ENCODE measurements at regions not wholly inside any gene's neighbourhood (a gene's known extent, or its start where the extent isn't known, plus 50 kb on each side); places are given as distances from the start of the nearest gene placed in this dataset.
"Not testable (repeated sequence)": the region's sequence is repeated elsewhere in the genome, so short reads cannot be mapped to it uniquely, and the experiment has no call there.

DNA sequence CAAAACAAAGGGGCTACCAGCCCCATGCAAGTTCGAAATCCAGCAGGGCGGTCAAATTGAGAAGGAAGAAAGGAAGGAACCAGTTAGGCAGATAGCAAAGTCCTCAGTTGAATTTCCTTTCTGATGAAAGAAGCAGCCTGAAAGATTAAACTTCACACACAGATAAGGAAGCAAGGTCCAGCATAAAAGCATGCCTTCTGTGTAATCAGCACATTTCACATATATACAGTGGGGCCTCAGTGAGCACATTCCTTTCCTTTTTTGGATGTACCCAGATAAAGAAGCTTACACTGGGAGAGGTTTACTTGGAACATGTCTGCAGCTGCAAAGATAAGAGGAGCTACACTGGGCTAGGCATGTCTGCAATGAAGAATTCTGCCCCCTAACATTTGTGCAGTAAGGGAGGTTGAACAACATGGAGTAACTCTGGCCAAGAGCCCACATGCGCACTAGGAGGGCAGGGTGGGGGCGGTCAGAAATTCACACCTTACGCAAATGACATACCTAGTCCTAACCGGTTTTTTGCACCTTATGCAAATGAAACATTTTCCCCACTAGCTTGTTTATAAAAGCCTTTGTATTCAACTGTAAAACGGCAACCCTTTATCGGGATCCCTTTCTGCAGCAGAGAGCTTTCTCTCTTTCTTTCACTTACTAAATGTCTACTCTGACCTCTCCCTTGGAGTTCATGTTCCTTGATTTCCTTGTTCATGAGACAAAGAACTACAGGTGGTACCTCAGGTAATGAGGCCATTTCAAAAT lies 149.7 kb upstream of the FBXL17 start:
- DNase-seq (ENCODE audit: low read depth), result no peak

DNA sequence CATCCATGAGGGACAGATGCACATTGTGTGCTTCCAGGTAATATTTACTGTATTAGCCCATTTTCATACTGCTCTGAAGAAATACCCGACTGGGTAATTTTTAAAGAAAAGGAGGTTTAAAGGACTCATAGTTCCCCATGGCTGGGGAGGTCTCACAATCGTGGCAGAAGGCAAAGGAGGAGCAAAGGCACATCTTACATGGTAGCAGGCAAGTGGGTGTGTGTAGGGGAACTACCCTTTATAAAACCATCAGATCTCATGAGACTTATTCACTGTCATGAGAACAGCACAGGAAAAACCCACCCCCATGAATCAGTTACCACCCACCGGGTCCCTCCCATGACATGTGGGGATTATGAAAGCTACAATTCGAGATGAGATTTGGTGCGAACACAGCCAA lies 148.8 kb upstream of the FBXL17 start:
- DNase-seq (ENCODE audit: low read depth), result no peak

DNA sequence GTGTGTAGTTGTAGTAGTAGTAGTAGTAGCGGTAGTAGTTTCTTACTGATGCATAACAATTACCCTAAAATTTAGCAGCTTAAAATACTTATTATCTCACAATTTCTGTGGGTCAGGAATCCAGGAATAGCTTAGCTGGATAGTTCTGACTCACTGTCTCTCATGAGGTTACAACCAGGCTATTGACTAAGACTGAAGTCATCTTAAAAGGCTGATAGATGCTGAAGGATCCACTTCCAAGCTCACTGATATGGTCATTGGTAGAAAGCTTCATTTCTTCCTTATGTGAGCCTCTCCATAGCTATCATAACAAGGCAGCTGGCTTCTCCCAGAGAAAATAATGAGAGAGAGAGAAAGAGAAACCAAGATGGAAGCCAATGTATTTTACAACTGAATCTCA lies 147.5 kb upstream of the FBXL17 start:
- no peak for DNase-seq (ENCODE audit: low read depth)

DNA sequence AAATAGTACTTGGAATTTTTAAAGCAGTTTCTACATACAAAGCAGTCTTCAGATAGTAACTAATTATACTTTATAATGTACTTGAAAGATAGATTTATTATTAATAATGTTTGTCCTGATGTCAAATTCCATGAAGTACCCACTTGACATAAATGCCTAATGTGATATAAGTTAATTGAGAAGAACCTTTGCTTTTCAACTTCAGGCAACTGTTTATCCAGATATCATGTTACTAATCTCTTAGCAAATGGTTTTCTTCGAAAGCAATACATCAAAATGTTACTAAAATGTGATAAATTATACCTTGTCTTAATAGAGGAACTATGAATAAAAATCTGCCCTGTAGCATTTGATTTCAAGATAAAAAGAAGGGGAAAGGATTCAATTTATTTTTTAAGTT lies 146.8 kb upstream of the FBXL17 start:
- no peak for DNase-seq (ENCODE audit: low read depth)

DNA sequence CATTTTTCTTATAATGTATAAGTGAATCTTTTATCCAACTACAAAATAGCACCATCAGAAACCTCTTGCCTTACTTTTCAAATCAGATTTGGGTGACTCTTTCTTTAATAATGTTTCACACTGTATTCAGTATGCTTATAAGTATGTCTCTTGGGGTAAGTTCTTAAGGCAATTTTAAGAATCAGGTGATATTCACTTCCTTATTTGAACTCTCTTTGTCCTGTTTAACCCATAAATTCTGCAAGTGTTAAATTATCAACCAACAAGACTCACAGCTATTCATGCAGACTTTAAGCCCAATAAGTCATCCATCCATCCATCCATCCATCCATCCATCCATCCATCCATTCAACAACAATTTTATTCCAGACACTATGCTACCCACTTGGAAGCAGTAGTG lies 142.7 kb upstream of the FBXL17 start:
- no peak for DNase-seq (ENCODE audit: low read depth)

DNA sequence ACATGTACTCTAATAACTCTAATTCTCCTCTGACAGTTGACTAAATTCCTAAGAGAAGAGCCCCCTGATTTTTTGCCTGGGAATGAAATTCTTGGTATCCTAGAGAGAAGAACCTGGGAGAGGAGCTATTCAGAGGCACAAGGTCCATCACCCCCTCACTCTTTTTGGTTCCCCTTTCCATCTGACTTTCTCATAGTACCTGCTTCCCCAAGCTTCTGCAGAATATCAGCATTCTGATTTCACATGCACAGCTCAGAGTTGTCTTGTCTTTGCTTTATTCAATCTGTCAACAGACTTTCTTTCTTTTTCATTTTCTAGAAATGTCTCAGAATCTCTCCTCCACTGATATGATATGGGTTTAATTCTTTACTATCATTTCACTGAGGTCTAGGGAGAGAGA lies 141.5 kb upstream of the FBXL17 start:
- DNase-seq (ENCODE audit: low read depth), result no peak

DNA sequence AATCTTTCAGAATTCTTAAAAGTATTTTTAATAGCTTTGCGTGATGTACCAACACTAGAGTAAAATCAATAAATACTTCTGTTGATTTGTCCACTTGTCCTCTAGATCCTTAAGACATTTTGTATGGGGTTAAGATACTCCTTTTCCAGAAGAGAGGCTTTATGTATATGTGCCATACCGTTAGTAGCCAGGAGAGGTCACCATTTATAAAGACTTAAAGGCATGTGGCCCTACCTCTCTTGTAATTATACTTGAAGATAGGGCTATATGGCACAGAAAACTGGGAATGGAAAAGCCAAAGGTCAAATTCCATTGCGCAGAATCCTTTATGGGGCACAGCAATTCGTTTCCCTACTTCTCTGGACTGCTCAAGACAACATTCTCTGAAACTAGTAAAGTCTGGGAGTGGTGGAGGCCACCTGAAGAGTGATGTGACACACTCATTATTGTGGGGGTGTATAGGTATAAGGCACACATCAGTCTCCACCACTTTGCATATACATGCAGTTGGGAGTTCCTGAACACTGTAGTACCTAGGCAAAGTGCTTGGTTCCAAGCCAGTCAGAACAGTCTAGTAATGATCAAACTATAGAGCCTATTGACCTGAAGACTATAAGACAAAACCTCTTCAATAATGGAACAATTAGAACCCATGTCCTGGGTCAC lies 140.1 kb upstream of the FBXL17 start:
- peak; percentile 43 for DNase-seq (ENCODE audit: low read depth)

DNA sequence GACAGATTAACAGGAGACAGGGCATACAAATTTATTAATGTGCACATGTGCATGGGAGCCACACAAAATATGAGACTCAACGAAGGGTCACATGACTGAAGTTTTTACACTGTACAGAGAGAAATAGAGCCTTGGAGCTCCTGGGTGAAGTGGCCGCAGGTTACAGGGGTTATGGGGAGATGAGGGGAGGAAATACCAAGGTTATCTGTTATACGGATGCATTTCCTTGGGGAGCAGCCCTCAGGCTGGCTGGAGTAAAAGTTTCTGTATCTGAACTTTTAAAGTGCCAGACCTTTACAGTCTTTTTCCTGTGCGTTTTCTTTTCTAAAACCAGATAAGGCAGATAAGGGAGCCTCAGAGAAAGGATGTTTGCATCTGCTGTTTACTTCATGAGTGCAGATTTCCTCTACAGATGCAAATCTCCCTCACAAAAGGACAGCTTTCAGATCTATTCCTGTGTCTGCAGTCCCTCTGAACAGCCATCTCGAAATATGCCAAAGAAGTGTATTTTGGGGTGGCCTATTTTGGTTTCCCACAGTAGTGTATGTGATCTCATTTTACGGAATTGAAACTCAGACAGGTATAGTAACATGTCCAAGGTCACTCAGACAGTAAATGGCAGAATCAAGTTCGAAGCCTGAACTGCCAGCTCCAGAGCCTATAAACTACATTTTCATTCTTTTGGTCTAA lies 139.3 kb upstream of the FBXL17 start:
- no peak for DNase-seq (ENCODE audit: low read depth)

DNA sequence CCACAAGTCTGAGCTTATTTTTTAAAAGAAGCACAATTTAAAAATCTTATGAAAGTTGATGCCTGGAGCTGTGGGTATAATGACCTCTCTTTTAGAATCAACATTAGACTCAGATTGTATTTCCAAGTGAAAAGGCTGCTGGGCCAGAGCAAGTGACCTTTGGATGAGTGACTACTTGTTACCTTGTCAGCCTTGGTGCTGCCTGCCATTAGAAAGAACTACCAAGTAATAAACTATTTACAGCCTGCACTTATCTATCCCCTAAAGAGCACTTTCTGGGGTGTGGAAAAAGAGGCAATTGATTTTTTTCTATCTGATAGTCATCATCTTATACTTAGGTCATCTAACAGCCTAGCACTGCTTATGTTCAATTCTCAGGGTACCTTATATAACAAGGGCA lies 134.9 kb upstream of the FBXL17 start:
- DNase-seq (ENCODE audit: low read depth), result no peak

DNA sequence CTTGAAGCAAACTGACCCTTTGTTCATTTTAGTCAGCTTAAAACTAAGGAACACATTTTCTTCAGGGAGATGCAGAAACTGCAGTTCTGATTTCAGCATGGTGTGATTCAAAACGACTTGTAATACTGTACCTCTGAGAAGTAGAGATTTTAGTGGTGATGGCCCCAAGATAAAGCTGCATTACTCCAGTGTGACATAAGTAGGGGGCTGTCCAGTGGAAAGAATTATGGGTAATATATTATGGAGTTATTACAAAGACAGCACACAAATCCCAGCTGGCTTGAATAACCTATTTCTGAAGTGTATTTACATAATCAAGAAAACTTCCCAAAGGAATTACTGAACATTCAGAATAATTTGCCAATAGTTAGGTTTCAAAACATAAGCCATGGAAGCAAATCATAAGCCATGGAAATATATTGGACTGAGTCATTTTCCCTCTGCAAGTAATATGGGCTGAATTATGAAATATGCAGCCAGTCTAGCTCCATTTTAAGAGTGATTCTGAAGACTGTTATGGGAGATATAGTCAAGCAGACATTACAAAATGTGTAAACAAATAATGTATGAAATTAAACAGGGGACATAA lies 133.7 kb upstream of the FBXL17 start:
- no peak for DNase-seq (ENCODE audit: low read depth)

DNA sequence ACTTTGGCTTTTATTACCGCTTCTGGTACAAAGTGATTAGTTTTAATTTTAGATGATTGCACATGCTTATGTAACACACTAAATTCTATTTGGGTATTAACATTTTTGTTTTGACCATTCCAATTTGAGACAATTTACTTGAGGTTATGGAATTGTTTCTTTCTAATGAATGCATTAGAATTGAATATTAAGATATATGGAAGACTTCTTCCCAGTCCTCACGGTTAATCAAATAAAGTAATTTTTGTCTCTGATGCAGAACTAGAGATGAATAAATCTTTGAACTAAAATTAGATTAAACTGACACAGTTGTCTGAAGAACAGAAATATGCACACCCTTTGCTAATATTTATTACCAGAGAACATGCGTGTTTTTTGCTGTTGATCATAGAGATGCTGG lies 127.1 kb upstream of the FBXL17 start:
- no peak for DNase-seq (ENCODE audit: low read depth)

DNA sequence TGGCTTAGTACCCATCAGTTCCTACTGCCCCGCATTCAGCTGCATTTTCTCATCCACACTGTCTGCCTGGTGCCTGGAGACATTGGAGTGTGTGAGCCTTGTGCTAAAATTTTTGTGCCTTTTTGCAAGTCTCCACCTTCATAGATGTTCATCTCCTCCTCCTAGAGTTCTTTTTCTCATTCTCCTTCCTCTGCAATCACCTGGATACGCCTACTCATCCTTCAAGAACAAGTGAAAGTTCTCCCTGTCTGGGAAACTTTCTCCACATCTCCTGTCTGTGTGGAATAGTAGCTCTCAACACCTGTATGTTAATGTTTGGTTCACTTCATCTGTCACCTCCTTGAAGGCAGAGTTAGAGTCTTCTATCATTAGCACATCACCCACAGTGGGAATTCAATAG lies 125.7 kb upstream of the FBXL17 start:
- DNase-seq (ENCODE audit: low read depth), result no peak

DNA sequence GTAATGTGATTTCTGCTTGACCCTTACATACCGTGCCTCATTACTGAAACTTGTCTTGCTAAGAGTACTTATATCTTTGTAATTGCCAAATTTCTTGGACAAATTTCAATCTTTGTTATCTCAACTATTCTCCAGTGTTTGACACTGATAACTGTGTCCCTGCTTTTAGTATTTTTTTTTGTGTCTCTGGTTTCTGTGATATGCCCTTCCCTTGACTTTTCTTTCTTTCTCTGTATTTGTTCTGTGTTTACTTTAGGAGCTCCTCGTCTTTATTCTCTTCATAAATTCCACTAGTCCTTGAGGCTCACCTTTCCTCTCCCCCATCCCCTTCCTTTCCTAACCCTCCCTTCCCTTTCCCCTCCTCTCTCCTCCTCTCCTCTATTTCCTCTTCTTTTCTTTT lies 123.7 kb upstream of the FBXL17 start:
- DNase-seq (ENCODE audit: low read depth), result no peak

DNA sequence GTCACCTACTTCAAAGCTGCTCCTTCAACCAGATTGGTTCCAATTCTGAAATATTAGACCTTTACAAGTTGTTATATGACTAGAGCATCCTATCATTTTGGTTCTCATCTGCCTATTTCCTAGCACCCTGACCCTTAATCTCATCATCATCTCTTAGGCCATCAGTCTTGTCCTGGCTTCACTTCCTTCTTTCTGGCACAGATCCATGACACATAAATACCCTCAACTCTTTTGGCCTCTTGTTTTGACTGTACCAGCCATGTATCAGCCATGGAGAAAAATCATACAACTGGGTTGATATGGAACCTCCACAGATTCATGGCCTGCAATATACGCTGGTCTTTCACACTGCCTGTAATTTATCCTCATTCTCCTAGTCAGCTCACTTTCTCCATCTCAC lies 123.1 kb upstream of the FBXL17 start:
- no peak for DNase-seq (ENCODE audit: low read depth)

DNA sequence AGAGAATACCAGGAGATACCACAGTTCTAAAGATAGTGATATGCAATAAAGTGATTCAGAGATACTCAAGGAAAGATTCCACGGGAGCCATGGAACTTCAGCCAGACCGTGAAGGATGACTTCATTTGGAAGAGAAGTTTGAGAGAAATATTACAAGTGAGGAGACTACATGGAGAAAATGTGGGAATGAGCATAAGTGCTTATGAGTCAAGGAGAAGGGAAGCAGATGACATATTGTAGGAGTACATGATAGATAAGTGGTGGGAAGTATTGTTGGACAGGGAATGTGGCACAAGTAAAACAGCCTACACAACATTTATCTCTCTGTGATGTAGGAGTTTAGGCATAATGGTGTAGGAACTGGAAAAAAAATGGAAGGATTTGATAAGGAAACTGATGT lies 122.1 kb upstream of the FBXL17 start:
- no peak for DNase-seq (ENCODE audit: low read depth)

DNA sequence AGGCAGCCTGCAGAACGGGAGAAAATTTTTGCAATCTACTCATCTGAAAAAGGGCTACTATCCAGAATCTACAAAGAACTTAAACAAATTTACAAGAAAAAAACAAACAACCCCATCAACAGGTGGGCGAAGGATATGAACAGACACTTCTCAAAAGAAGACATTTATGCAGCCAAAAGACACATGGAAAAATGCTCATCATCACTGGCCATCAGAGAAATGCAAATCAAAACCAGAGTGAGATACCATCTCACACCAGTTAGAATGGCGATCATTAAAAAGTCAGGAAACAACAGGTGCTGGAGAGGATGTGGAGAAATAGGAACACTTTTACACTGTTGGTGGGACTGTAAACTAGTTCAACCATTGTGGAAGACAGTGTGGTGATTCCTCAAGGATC lies 113.7 kb upstream of the FBXL17 start:
- DNase-seq (ENCODE audit: low read depth), result not testable (repeated sequence)

DNA sequence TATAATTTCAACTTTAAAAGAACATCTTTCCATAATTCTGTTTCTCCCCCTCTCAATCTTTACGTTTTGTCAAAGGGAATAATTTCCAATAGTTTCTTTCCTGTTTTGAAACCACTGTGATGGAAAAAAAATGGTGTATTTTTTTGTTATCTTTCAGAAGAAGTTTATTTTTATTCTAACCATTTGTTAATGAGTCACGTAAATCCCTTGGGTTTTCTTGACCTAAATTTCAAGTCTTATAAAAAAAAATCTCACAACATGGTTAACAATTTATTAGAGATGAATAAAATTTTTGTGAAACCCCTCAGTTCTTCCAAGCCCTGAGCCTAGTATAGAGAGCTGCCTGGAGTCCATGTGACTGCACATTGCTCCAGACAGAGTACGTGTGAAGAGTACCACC lies 106.1 kb upstream of the FBXL17 start:
- DNase-seq (ENCODE audit: low read depth), result no peak

DNA sequence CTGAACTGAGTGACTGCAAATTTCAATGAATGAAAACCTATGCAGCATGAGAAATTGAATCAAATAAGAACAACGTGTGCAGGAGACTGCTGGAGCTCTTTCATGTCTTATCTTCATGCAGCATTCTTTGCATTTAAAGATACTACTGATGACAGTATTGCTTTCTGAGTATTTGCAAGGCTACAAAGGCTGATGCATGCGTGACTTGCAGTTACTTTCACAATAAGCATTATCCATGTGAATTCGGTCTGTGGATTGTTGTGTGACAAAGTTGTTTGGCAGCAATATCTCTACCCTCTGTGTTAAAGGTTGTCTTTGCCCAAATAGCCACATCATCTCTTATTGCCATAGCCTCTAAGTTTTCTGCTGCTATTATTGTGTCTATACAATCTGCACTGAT lies 102.1 kb upstream of the FBXL17 start:
- DNase-seq (ENCODE audit: low read depth), result no peak

DNA sequence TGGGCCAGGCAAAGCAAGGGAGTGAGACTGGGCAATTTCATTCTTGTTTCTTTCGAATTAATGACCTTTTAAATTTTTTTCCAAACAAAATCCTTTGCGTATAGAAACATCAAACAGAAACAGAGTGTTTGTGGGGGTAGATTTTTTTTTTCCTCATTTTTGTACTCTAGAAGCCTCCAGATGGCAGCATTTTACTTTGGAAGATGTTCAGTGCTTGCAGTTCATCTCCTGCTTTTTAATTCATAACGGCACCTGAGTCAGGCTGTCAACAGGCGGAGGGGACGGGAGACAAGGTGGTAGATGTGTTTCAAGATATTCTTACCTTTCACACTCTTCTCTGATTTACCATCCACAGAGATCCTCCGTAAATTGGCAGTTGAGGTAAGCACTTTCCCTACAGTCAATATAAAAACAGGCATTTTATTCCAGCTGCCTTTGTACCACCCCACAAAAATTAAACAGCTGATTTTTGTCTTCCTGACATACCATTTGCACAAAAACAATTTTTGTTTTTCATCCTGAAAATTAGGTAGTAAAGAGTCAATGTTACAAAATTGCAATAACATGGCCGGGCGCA lies 99.5 kb upstream of the FBXL17 start:
- peak; percentile 1 for DNase-seq (ENCODE audit: low read depth)

DNA sequence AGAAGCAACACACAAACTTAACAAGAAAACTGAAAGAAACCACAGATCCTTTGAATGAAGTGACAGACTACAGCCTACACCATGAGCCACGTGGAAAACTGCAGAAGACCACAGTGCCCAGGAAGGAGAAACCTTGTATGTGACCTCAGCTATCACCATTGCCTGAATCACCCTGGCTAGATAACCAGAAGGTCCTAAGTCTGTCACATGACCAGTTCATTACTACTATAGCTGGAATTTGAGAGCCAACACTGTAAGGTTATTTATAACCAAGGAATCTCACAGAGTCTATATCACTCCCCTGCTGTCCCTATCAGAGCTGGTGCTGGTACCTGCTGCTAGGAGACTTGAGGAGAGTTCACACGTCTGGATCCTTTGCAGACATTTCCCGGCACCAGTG lies 90.3 kb upstream of the FBXL17 start:
- DNase-seq (ENCODE audit: low read depth), result no peak

DNA sequence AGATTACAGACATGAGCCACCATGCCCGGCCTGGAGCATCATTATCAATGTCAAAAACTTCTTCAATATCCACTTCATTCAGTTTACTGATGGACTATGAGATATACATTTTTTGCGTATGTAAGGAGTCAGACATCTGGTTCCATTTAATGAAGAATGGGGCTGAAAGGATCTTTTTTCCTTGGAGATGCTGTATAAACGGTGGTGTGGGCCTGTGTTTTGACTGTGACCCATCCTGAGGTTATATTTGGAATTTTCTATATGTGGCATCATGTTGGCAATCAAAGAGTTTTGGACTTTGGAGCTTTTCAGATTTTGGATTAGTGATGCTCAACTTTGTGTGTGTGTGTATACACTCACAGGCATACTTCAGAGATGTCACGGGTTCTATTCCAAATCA lies 85.7 kb upstream of the FBXL17 start:
- no peak for DNase-seq (ENCODE audit: low read depth)

DNA sequence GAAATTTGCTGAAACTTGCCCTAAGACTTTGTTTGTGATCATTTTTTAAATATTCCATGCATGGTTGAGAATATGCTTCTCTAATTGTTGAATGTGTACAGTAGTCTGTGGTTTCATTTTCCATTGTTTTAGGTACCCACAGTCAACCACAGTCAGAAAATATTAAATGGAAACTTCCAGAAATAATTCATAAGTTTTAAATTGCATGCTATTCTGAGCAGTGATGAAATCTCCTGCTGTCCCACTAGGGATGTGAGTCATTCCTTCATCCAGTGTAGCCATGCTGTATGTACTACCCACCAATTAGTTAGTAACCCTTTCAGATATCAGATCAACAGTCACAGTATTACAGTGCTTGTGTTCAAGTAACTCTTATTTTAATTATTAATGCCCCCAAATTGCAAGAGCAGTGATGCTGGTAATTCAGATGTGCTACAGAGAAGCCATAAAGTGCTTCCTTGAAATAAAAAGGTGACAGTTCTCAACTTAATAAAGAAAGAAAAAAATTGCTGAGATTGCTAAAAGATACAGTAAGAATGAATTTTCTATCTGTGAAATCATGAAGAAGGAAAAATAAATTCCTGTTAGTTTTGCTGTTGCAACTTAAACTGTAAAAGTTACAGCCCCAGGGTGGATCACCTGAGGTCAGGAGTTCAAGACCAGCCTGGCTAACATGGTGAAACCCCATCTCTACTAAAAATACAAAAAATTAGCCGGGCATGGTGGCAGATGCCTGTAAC lies 79.9 kb upstream of the FBXL17 start:
- no peak for DNase-seq (ENCODE audit: low read depth)
